WI38 (cell line): ENCODE measurements at regions not wholly inside any gene's neighbourhood (a gene's known extent, or its start where the extent isn't known, plus 50 kb on each side); places are given as distances from the start of the nearest gene placed in this dataset.

Experiments
- H3K4me3 ChIP-seq: 2 replicates; pipeline ENCODE4 v1.5.1; 2011; ENCODE audit warnings: low read depth, mild to moderate bottlenecking, control low read depth, low read length
- CTCF ChIP-seq: IDR thresholded peaks from 2 replicates; pipeline ENCODE4 v1.5.1; 2012; ENCODE audit warnings: low read depth, mild to moderate bottlenecking, control low read depth, low read length

- no peak for TF ChIP-seq CTCF
- H3K4me3 ChIP-seq: no peak overlapping the region
These were observed 54.4 kb upstream of the CCDC68 start for GRCh38 chr18:55013685-55014084.

GRCh38 chr18:55013086-55013485 lies 53.8 kb upstream of the CCDC68 start:
- TF ChIP-seq CTCF: no peak
- no peak overlapping the region for H3K4me3 ChIP-seq

GRCh38 chr18:55012008-55012407 lies 52.7 kb upstream of the CCDC68 start:
- no peak for TF ChIP-seq CTCF

More at GRCh38 chr18:55012008-55012407, 52.7 kb upstream of the CCDC68 start:
- H3K4me3 ChIP-seq: no peak overlapping the region
